ENCODE measurements at regions not wholly inside any gene's neighbourhood (a gene's known extent, or its start where the extent isn't known, plus 50 kb on each side); places are given as distances from the start of the nearest gene placed in this dataset.
A peak's percentile ranks its signal among the peaks of the same experiment; 100 is the strongest.

DNA sequence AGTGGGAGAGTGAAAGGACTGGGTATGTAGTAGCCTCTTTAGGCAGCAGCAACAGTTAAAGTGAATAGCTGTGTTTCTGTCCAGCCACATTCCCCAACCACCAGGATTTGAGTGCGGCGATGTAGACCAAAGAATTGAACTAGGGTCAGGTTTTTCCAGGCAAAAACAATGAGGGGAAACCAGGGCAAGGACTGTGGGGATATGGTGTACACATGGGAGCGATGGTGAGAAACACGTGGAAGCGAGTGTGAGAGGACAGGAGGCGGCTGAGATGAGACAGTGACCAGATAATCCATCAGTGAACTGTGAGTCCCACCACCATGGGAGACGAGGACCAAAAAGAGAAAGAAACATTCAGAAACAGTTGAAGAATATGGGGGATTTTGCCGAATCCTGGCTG is 409.5 kb downstream of the TSN start:
- no peak for DNase-seq
- Histone ChIP-seq H3K9ac (ENCODE audit: low read length in 3 of 3) (no peak overlapping the region), H3K36me3 (ENCODE audit: control insufficient read depth in 2 of 3, insufficient read depth in 3 of 3, low read length in 3 of 3) (no peaks in the 10 kb centered on the region), H3K4me1 (ENCODE audit: control insufficient read depth in 2 of 3, insufficient read depth in 2 of 3, low read depth in 1 of 3, low read length in 3 of 3) (no peaks in the 10 kb centered on the region), H3K4me3 (ENCODE audit: low read length in 3 of 3) (no peak overlapping the region), H3K27ac (ENCODE audit: low read depth in 2 of 2, low read length in 2 of 2) (no peak overlapping the region), H3K9me3 (ENCODE audit: control insufficient read depth in 2 of 3, insufficient read depth in 1 of 3, low read length in 3 of 3) (no peaks in the 10 kb centered on the region), H3K27me3 (ENCODE audit: control insufficient read depth, insufficient read depth, low read length) (no peaks in the 10 kb centered on the region)
- FAIRE-seq, result no peak
- intact Hi-C loops (cut with DNase I), result no loop called here
- TF ChIP-seq, protein P1, sequence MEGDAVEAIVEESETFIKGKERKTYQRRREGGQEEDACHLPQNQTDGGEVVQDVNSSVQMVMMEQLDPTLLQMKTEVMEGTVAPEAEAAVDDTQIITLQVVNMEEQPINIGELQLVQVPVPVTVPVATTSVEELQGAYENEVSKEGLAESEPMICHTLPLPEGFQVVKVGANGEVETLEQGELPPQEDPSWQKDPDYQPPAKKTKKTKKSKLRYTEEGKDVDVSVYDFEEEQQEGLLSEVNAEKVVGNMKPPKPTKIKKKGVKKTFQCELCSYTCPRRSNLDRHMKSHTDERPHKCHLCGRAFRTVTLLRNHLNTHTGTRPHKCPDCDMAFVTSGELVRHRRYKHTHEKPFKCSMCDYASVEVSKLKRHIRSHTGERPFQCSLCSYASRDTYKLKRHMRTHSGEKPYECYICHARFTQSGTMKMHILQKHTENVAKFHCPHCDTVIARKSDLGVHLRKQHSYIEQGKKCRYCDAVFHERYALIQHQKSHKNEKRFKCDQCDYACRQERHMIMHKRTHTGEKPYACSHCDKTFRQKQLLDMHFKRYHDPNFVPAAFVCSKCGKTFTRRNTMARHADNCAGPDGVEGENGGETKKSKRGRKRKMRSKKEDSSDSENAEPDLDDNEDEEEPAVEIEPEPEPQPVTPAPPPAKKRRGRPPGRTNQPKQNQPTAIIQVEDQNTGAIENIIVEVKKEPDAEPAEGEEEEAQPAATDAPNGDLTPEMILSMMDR (IDR thresholded peaks at IDR 0.05; ENCODE audit: borderline replicate concordance, extremely low read depth, insufficient read depth), result no peak

DNA sequence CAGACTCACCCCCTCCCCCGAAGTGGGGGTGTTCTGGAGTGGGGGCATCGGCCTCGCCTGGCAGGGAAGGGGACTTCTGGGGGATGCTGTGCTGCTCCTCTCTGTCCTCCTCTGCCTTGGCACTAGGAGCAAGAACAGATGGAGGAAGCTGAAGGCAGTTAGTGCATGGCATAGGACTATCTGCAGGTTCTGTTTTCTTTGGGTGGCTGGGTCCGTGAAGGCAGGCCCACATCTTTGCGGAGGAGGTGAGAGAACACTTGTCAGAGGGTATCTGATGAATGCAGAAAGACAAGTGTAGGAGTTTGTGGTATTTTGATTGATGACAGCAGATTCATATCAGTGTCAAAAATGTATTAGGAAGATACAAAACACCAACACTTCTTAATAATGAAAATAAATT is 411.4 kb downstream of the TSN start:
- TF ChIP-seq, protein P1 (IDR thresholded peaks at IDR 0.05; ENCODE audit: borderline replicate concordance, extremely low read depth, insufficient read depth), result no peak
- no peak overlapping the region for H3K9ac ChIP-seq (ENCODE audit: low read length in 3 of 3)
- H3K27ac ChIP-seq (ENCODE audit: low read depth in 2 of 2, low read length in 2 of 2), result no peak overlapping the region

DNA sequence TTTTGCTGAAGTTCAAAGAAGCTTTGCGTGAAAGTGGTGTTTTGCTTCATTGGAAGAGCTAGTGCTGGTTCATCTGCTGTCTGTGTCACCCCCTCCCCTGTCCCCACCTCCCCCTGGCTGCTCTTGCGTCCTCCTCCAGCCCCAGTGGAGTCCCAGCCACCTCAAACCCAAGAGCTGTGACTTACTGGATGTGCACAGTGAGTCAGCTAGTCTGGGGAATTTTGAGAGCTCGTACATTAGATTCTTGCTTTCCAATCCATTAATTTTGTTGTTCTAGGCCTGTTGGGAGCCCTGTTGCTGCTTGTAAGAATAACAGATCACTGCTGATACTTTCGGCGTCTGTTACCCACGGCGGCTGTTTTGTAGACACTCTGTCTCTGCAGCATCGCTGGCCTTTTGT is 412.1 kb downstream of the TSN start:
- Histone ChIP-seq H3K27me3 (ENCODE audit: control insufficient read depth, insufficient read depth, low read length) (no peaks in the 10 kb centered on the region), H3K4me1 (ENCODE audit: control insufficient read depth in 2 of 3, insufficient read depth in 2 of 3, low read depth in 1 of 3, low read length in 3 of 3) (no peaks in the 10 kb centered on the region), H3K27ac (ENCODE audit: low read depth in 2 of 2, low read length in 2 of 2) (no peak overlapping the region), H3K9ac (ENCODE audit: low read length in 3 of 3) (no peak overlapping the region), H3K9me3 (ENCODE audit: control insufficient read depth in 2 of 3, insufficient read depth in 1 of 3, low read length in 3 of 3) (no peaks in the 10 kb centered on the region), H3K4me3 (ENCODE audit: low read length in 3 of 3) (no peak overlapping the region), H3K36me3 (ENCODE audit: control insufficient read depth in 2 of 3, insufficient read depth in 3 of 3, low read length in 3 of 3) (no peaks in the 10 kb centered on the region)
- intact Hi-C loops (cut with DNase I), result no loop called here
- TF ChIP-seq, protein P1 (IDR thresholded peaks at IDR 0.05; ENCODE audit: borderline replicate concordance, extremely low read depth, insufficient read depth), result no peak
- DNase-seq (peak in 4 of 5 donors; percentile 66 to 90 (median 80)), FAIRE-seq (no peak)

More for the DNA sequence above, 411.4 kb downstream of the TSN start:
- H3K4me1 ChIP-seq (ENCODE audit: control insufficient read depth in 2 of 3, insufficient read depth in 2 of 3, low read depth in 1 of 3, low read length in 3 of 3), result no peaks in the 10 kb centered on the region
- DNase-seq, result peak in 3 of 5 donors; percentile 13 to 46 (median 16)
- H3K4me3 ChIP-seq (ENCODE audit: low read length in 3 of 3), result no peak overlapping the region
- H3K36me3 ChIP-seq (ENCODE audit: control insufficient read depth in 2 of 3, insufficient read depth in 3 of 3, low read length in 3 of 3), result no peaks in the 10 kb centered on the region
- H3K27me3 ChIP-seq (ENCODE audit: control insufficient read depth, insufficient read depth, low read length), result no peaks in the 10 kb centered on the region
- FAIRE-seq, result no peak
- no peaks in the 10 kb centered on the region for H3K9me3 ChIP-seq (ENCODE audit: control insufficient read depth in 2 of 3, insufficient read depth in 1 of 3, low read length in 3 of 3)
- intact Hi-C loops (cut with DNase I), result no loop called here

DNA sequence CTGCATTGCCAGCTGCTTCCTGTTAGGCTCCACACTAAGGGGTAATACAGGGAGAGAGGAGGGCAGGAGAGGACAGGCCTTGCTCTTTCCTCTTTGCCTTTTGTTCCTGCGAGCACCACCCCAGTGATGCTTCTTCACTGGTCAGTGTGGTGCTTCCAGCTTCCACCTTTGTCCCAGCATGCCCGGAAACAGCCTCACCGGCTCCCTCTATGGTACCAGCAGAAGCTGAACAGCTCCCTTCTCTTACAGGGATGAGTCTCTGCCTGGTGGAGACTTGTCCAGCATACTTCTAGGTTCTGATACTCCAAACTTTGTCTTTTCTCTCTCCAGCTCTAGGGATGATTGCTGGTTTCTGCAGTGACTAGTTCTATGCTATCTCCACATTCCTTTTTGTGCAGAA is 413.3 kb downstream of the TSN start:
- Histone ChIP-seq H3K27ac (ENCODE audit: low read depth in 2 of 2, low read length in 2 of 2) (no peak overlapping the region), H3K4me3 (ENCODE audit: low read length in 3 of 3) (no peak overlapping the region), H3K36me3 (ENCODE audit: control insufficient read depth in 2 of 3, insufficient read depth in 3 of 3, low read length in 3 of 3) (no peaks in the 10 kb centered on the region), H3K9ac (ENCODE audit: low read length in 3 of 3) (no peak overlapping the region), H3K4me1 (ENCODE audit: control insufficient read depth in 2 of 3, insufficient read depth in 2 of 3, low read depth in 1 of 3, low read length in 3 of 3) (no peaks in the 10 kb centered on the region), H3K9me3 (ENCODE audit: control insufficient read depth in 2 of 3, insufficient read depth in 1 of 3, low read length in 3 of 3) (no peaks in the 10 kb centered on the region), H3K27me3 (ENCODE audit: control insufficient read depth, insufficient read depth, low read length) (no peaks in the 10 kb centered on the region)
- FAIRE-seq (no peak), DNase-seq (no peak)
- TF ChIP-seq, protein P1 (IDR thresholded peaks at IDR 0.05; ENCODE audit: borderline replicate concordance, extremely low read depth, insufficient read depth), result no peak
- intact Hi-C loops (cut with DNase I), result no loop called here
